LoVo (cell line): ENCODE measurements at regions not wholly inside any gene's neighbourhood (a gene's known extent, or its start where the extent isn't known, plus 50 kb on each side); places are given as distances from the start of the nearest gene placed in this dataset.

Experiments used
- DNase-seq: peaks from one replicate; pipeline ENCODE4 v3.0.0-alpha.2; 2016; ENCODE audit warnings: low spot score

- DNase-seq: no peak
These were observed 484.2 kb downstream of the IRX1 start for GRCh38 chr5:4079831-4080230.

- DNase-seq: no peak
These were observed 484.7 kb downstream of the IRX1 start for GRCh38 chr5:4080370-4080769.

- no peak for DNase-seq
These were observed 485.4 kb downstream of the IRX1 start for GRCh38 chr5:4081059-4081458.

- no peak for DNase-seq
These were observed 485.8 kb downstream of the IRX1 start for GRCh38 chr5:4081466-4081865.

GRCh38 chr5:4082966-4083564 is 487.4 kb downstream of the IRX1 start:
- DNase-seq: no peak

- no peak for DNase-seq
These were observed 488.1 kb downstream of the IRX1 start for GRCh38 chr5:4083591-4084337.

GRCh38 chr5:4086081-4086480 is 490.4 kb downstream of the IRX1 start:
- DNase-seq: no peak

GRCh38 chr5:4087110-4087509 is 491.5 kb downstream of the IRX1 start:
- DNase-seq: no peak

- DNase-seq: no peak
These were observed 493.5 kb downstream of the IRX1 start for GRCh38 chr5:4089087-4089486.

GRCh38 chr5:4093236-4093635 is 497.6 kb downstream of the IRX1 start:
- DNase-seq: no peak

- no peak for DNase-seq
These were observed 498.3 kb downstream of the IRX1 start for GRCh38 chr5:4093970-4094369.

- DNase-seq: no peak
These were observed 500.4 kb downstream of the IRX1 start for GRCh38 chr5:4095918-4096630.

GRCh38 chr5:4097199-4097598 is 501.6 kb downstream of the IRX1 start:
- no peak for DNase-seq

- DNase-seq: no peak
These were observed 502.6 kb downstream of the IRX1 start for GRCh38 chr5:4098226-4098625.

GRCh38 chr5:4099386-4099785 is 503.8 kb downstream of the IRX1 start:
- no peak for DNase-seq

GRCh38 chr5:4100739-4101138 is 505.1 kb downstream of the IRX1 start:
- DNase-seq: no peak

GRCh38 chr5:4101189-4101588 is 505.6 kb downstream of the IRX1 start:
- no peak for DNase-seq

- DNase-seq: no peak
These were observed 509.4 kb downstream of the IRX1 start for GRCh38 chr5:4104831-4105597.

- no peak for DNase-seq
These were observed 513.1 kb downstream of the IRX1 start for GRCh38 chr5:4108690-4109089.

- no peak for DNase-seq
These were observed 517.8 kb downstream of the IRX1 start for GRCh38 chr5:4113426-4113825.

- DNase-seq: no peak
These were observed 518.3 kb downstream of the IRX1 start for GRCh38 chr5:4113905-4114304.

- DNase-seq: no peak
These were observed 518.8 kb downstream of the IRX1 start for GRCh38 chr5:4114452-4114851.

- DNase-seq: no peak
These were observed 521.2 kb downstream of the IRX1 start for GRCh38 chr5:4116834-4117233.
